HepG2 (cell line): ENCODE measurements at regions not wholly inside any gene's neighbourhood (a gene's known extent, or its start where the extent isn't known, plus 50 kb on each side); places are given as distances from the start of the nearest gene placed in this dataset.
A peak's percentile ranks its signal among the peaks of the same experiment; 100 is the strongest.

Source experiments
- ATAC-seq: fragments of 200-7000 bp; cut with Tn5 transposase; 3 replicates; pipeline ENCODE4 v1.9.1; 2020; ENCODE audit warnings: mild to moderate bottlenecking, moderate library complexity
- BruUV-seq: library from RNA; stranded (reverse); fragments of 400-500 nt; replicated peaks from 2 replicates; lab custom pipeline; 2021; lab: Mats Ljungman, UMichigan
- CTCF ChIA-PET: fragments of 300-600 bp; formaldehyde crosslinking; extraction: SDS; loops from one replicate; lab custom pipeline; 2021; ENCODE audit warnings: low total read pairs, inconsistent platforms, low intra/inter-chr PET ratio; lab: Yijun Ruan, JAX
- POLR2A ChIA-PET: fragments of 350-600 bp; sonication (Branson Sonifier 250); formaldehyde crosslinking; loops from one replicate; lab custom pipeline; 2020; ENCODE audit warnings: antibody characterized with exemption, inconsistent platforms; lab: Yijun Ruan, JAX
- DNase-seq: peaks from one replicate; pipeline ENCODE4 v3.0.0-alpha.2; 2015; ENCODE audit warnings: low spot score
- FAIRE-seq: peaks from 3 replicates; lab custom pipeline; 2011; peaks lifted over from hg19 to GRCh38; lab: Jason Lieb, UNC
- H2AFZ ChIP-seq: one replicate; pipeline ENCODE4 v1.6.1; 2011; ENCODE audit warnings: low read length, inconsistent platforms
- H3K27ac ChIP-seq: fragments of 300-600 bp; 3 replicates; pipeline ENCODE4 v1.8.0; 2011; ENCODE audit warnings: mixed run types, mild to moderate bottlenecking, mixed read lengths, low read length, inconsistent platforms; ENCODE audit not compliant: insufficient read depth; ENCODE audit errors: extremely low read length
- H3K27me3 ChIP-seq, 2 experiments: fragments of 200-600 bp in 1 of 2; 2 replicates in 1 of 2; 3 replicates in 1 of 2; pipeline versions ENCODE4 v1.6.0 to v1.8.0; 2011; ENCODE audit warnings: low read length in 2 of 2, mild to moderate bottlenecking in 2 of 2, moderate library complexity in 2 of 2, inconsistent platforms in 1 of 2; ENCODE audit not compliant: insufficient read depth in 2 of 2, control insufficient read depth in 1 of 2
- H3K36me3 ChIP-seq, 2 experiments: fragments of 200-600 bp in 1 of 2; replicated peaks in 1 of 2; 2 replicates in 1 of 2; 3 replicates in 1 of 2; pipeline versions ENCODE4 v1.5.1 to v1.8.0; 2011; ENCODE audit warnings: low read length in 2 of 2, inconsistent platforms in 1 of 2; ENCODE audit not compliant: insufficient read depth in 2 of 2, control insufficient read depth in 1 of 2
- H3K4me1 ChIP-seq: 2 replicates; pipeline ENCODE4 v1.5.1; 2012; ENCODE audit warnings: low read length, inconsistent platforms; ENCODE audit not compliant: insufficient read depth
- H3K4me2 ChIP-seq: 2 replicates; pipeline ENCODE4 v1.6.0; 2011; ENCODE audit warnings: low read depth, low read length, inconsistent platforms
- H3K4me3 ChIP-seq, 3 experiments: fragments of 200-600 bp in 1 of 3; sonication (generic), shearing (Covaris generic) in 1 of 3; replicated peaks in 1 of 3; 2 replicates each; pipeline ENCODE4 v1.5.1; 2011 to 2016; ENCODE audit warnings: low read length in 3 of 3, inconsistent platforms in 2 of 3, low read depth in 2 of 3, mild to moderate bottlenecking in 2 of 3, control low read depth in 1 of 3, mixed read lengths in 1 of 3; ENCODE audit not compliant: insufficient read depth in 1 of 3
- H3K79me2 ChIP-seq: one replicate; pipeline ENCODE4 v1.6.1; 2011; ENCODE audit warnings: low read length, inconsistent platforms; ENCODE audit not compliant: insufficient read depth
- H3K9ac ChIP-seq: 2 replicates; pipeline ENCODE4 v1.6.0; 2011; ENCODE audit warnings: mild to moderate bottlenecking, low read depth, low read length, inconsistent platforms; ENCODE audit not compliant: insufficient read depth
- H3K9me3 ChIP-seq: 2 replicates; pipeline ENCODE4 v1.5.1; 2012; ENCODE audit warnings: mild to moderate bottlenecking, low read length
- H4K20me1 ChIP-seq: 2 replicates; pipeline ENCODE4 v1.6.0; 2011; ENCODE audit warnings: inconsistent platforms, mild to moderate bottlenecking, low read length, moderate library complexity; ENCODE audit not compliant: insufficient read depth
- FLYWCH1 ChIP-seq: sonication (generic); formaldehyde crosslinking; IDR thresholded peaks from 2 replicates; pipeline ENCODE4 v1.8.1; 2023; ENCODE audit warnings: mild to moderate bottlenecking, missing genetic modification reagents
- KDM2A ChIP-seq: sonication (generic); formaldehyde crosslinking; IDR thresholded peaks from 2 replicates; pipeline ENCODE4 v1.4.0; 2020; ENCODE audit warnings: low read depth, missing genetic modification reagents, borderline replicate concordance
- PCBP1 ChIP-seq: fragments of 200-400 bp; formaldehyde crosslinking; IDR thresholded peaks from 2 replicates; pipeline ENCODE4 v1.6.1; 2017; ENCODE audit warnings: mild to moderate bottlenecking, low read depth, low read length, borderline replicate concordance
- RAD21 ChIP-seq: fragments of 450-650 bp; formaldehyde crosslinking; IDR thresholded peaks from 2 replicates; pipeline ENCODE4 v1.5.0; 2020; ENCODE audit warnings: mild to moderate bottlenecking
- SMC3 ChIP-seq: IDR thresholded peaks from 2 replicates; pipeline ENCODE4 v1.6.1; 2011; ENCODE audit warnings: low read length, improper control_type of control experiment
- STAG1 ChIP-seq: sonication (generic); formaldehyde crosslinking; IDR thresholded peaks from 2 replicates; pipeline ENCODE4 v1.4.0; 2020; ENCODE audit warnings: missing genetic modification reagents
- TMF1 ChIP-seq: sonication (generic); formaldehyde crosslinking; IDR thresholded peaks from 2 replicates; pipeline ENCODE4 v1.8.1; 2022; ENCODE audit warnings: low read depth, missing genetic modification reagents
- XRCC5 ChIP-seq: fragments of 200-400 bp; formaldehyde crosslinking; optimal IDR thresholded peaks from 2 replicates; pipeline ENCODE3; 2017; ENCODE audit warnings: mild to moderate bottlenecking, low read length
- ZNF263 ChIP-seq: sonication (generic); formaldehyde crosslinking; IDR thresholded peaks from 2 replicates; pipeline ENCODE4 v1.4.0; 2020; ENCODE audit warnings: missing genetic modification reagents
- WGBS: methylation state at CpG from one replicate; pipeline ENCODE4 v1.1.6; 2017; ENCODE audit warnings: low lambda C conversion rate; 5-methylcytosine and 5-hydroxymethylcytosine counted together
- in situ Hi-C: cut with HindIII; loops from 2 replicates; pipeline ENCODE4 v1.10.0; 2017; ENCODE audit warnings: low pct_unique_long_range_greater_than_20kb; ENCODE audit not compliant: extremely low pct_ligation_motif_present
- intact Hi-C: fragments of 100-400 bp; cut with micrococcal nuclease; formaldehyde crosslinking; loops from one replicate; pipeline ENCODE4 v1.10.0; 2022; ENCODE audit not compliant: unreplicated experiment
- TF ChIP-seq, protein P1 (sequence below): sonication (generic); formaldehyde crosslinking; IDR thresholded peaks from 2 replicates; pipeline ENCODE4 v1.5.0; 2020; ENCODE audit warnings: mild to moderate bottlenecking, missing genetic modification reagents, moderate library complexity

DNA sequence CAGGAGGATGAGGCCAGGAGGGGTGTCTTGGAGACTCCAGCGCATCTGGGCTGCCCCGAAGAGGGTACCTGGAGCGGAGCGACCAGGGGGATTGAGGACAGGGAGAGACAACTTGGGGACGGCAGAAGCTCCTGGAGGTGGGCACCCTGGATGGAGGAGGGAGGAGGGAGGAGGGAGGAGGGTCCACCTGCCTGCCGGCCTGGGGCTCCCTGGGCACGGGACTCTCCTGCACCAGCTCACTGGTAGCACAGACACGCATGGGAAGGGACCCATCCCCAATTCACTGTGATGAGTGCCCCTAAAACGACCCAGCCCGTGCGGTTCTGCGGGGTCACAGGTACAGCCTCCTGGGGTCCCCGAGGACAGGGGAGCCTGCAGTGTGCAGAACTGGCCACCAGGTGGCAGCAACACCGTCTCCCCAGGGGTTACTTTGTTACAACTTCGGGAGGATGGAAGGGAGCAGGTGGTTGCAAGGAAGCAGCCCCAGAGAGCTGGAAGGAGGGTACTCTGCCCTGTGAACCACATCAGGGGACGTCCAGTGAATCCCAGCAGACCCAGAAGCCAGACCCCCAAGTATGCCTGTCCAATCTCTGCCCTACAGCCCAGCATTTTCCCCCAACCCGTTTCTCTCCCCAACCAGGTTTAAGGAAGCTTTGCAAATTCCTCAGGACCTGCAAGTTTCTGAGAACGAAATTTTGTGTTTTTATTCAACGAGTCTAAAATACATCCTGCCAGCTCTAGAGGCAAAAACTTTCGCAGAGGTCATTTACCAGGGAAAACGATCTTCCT is 482.4 kb downstream of the NPHP4 start:
- in situ Hi-C loops (loop anchor here (5.0 kb wide), 3 partner anchors 112 to 467 kb away; no protein-coding TSS in a partner anchor), intact Hi-C loops (loop anchor here (5.0 kb wide), 1 partner anchor 407 kb away; no protein-coding TSS in a partner anchor)
- no TSS peak for BruUV-seq
- Histone ChIP-seq H3K27ac (no peak overlapping the region), H3K4me3 (no peak overlapping the region), H3K79me2 (no peaks in the 10 kb centered on the region), H3K9ac (no peak overlapping the region), H3K4me2 (no peak overlapping the region), H3K27me3 (peaks cover 6 to 38% of the 10 kb centered on the region in 2 experiments), H2AFZ (no peak overlapping the region), H4K20me1 (no peaks in the 10 kb centered on the region), H3K4me1 (no peaks in the 10 kb centered on the region), H3K36me3 (no peaks in the 10 kb centered on the region), H3K9me3 (no peaks in the 10 kb centered on the region)
- FAIRE-seq (no peak), DNase-seq (peak; percentile 9), ATAC-seq (peak; percentile 81)
- ChIA-PET POLR2A (no interaction called here), CTCF (interaction anchor here (1.4 to 2.7 kb wide), 3 partner anchors 111 to 465 kb away, joined by 3 to 14 read pairs (median 13); no protein-coding TSS in a partner anchor)
- 2% methylated on average over 11 of the region's 21 CpGs for WGBS
- peak; percentile 76; the same call in 1 of the 2 replicates for TF ChIP-seq RAD21 (CRISPR knock-in tag)
- peak; percentile 82 for TF ChIP-seq ZNF263
- no peak for TF ChIP-seq FLYWCH1 (CRISPR knock-in tag)
- TF ChIP-seq SMC3, result peak; percentile 73
- peak; percentile 30; the same call in 1 of the 2 replicates for TF ChIP-seq KDM2A (CRISPR knock-in tag)
- no peak for TF ChIP-seq TMF1 (CRISPR knock-in tag)
- TF ChIP-seq, protein P1, sequence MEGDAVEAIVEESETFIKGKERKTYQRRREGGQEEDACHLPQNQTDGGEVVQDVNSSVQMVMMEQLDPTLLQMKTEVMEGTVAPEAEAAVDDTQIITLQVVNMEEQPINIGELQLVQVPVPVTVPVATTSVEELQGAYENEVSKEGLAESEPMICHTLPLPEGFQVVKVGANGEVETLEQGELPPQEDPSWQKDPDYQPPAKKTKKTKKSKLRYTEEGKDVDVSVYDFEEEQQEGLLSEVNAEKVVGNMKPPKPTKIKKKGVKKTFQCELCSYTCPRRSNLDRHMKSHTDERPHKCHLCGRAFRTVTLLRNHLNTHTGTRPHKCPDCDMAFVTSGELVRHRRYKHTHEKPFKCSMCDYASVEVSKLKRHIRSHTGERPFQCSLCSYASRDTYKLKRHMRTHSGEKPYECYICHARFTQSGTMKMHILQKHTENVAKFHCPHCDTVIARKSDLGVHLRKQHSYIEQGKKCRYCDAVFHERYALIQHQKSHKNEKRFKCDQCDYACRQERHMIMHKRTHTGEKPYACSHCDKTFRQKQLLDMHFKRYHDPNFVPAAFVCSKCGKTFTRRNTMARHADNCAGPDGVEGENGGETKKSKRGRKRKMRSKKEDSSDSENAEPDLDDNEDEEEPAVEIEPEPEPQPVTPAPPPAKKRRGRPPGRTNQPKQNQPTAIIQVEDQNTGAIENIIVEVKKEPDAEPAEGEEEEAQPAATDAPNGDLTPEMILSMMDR (CRISPR knock-in tag), result peak; percentile 85
- TF ChIP-seq STAG1, result peak; percentile 65
- peak; percentile 40 for TF ChIP-seq XRCC5
- 0 out of 2 replicates have a peak, but pooled peaks have one; percentile 61 for TF ChIP-seq PCBP1
